ENCODE measurements at regions not wholly inside any gene's neighbourhood (a gene's known extent, or its start where the extent isn't known, plus 50 kb on each side); places are given as distances from the start of the nearest gene placed in this dataset.

GRCh38 chr2:225184948-225185347 lies 142.7 kb upstream of the DOCK10 start:
- H3K4me3 ChIP-seq (ENCODE audit: low read depth, low read length): no peak overlapping the region
- no peak for TF ChIP-seq CTCF (IDR thresholded peaks at IDR 0.05; ENCODE audit: low read depth, low read length, missing control alignments)
- no peak for DNase-seq (ENCODE audit: low read depth)

- no peak for TF ChIP-seq CTCF (IDR thresholded peaks at IDR 0.05; ENCODE audit: low read depth, low read length, missing control alignments)
- no peak overlapping the region for H3K4me3 ChIP-seq (ENCODE audit: low read depth, low read length)
- no peak for DNase-seq (ENCODE audit: low read depth)
Measured at GRCh38 chr2:225182126-225182525, 139.9 kb upstream of the DOCK10 start.

GRCh38 chr2:225177098-225177497 lies 134.8 kb upstream of the DOCK10 start:
- no peak for DNase-seq (ENCODE audit: low read depth)
- no peak overlapping the region for H3K4me3 ChIP-seq (ENCODE audit: low read depth, low read length)
- no peak for TF ChIP-seq CTCF (IDR thresholded peaks at IDR 0.05; ENCODE audit: low read depth, low read length, missing control alignments)

- H3K4me3 ChIP-seq (ENCODE audit: low read depth, low read length): no peak overlapping the region
- no peak for DNase-seq (ENCODE audit: low read depth)
- TF ChIP-seq CTCF (IDR thresholded peaks at IDR 0.05; ENCODE audit: low read depth, low read length, missing control alignments): no peak
Measured at GRCh38 chr2:225173909-225174308, 131.6 kb upstream of the DOCK10 start.

GRCh38 chr2:225171350-225171749 lies 129.1 kb upstream of the DOCK10 start:
- no peak for DNase-seq (ENCODE audit: low read depth)
- TF ChIP-seq CTCF (IDR thresholded peaks at IDR 0.05; ENCODE audit: low read depth, low read length, missing control alignments): no peak

GRCh38 chr2:225170162-225170561 lies 127.9 kb upstream of the DOCK10 start:
- DNase-seq (ENCODE audit: low read depth): no peak
- no peak overlapping the region for H3K4me3 ChIP-seq (ENCODE audit: low read depth, low read length)
- no peak for TF ChIP-seq CTCF (IDR thresholded peaks at IDR 0.05; ENCODE audit: low read depth, low read length, missing control alignments)

More at GRCh38 chr2:225171350-225171749, 129.1 kb upstream of the DOCK10 start:
- H3K4me3 ChIP-seq (ENCODE audit: low read depth, low read length): no peak overlapping the region

- H3K4me3 ChIP-seq (ENCODE audit: low read depth, low read length): no peak overlapping the region
- no peak for TF ChIP-seq CTCF (IDR thresholded peaks at IDR 0.05; ENCODE audit: low read depth, low read length, missing control alignments)
- no peak for DNase-seq (ENCODE audit: low read depth)
Measured at GRCh38 chr2:225169396-225169795, 127.1 kb upstream of the DOCK10 start.

Data from GM12864 (cell line).